ENCODE measurements at regions not wholly inside any gene's neighbourhood (a gene's known extent, or its start where the extent isn't known, plus 50 kb on each side); places are given as distances from the start of the nearest gene placed in this dataset.

DNA sequence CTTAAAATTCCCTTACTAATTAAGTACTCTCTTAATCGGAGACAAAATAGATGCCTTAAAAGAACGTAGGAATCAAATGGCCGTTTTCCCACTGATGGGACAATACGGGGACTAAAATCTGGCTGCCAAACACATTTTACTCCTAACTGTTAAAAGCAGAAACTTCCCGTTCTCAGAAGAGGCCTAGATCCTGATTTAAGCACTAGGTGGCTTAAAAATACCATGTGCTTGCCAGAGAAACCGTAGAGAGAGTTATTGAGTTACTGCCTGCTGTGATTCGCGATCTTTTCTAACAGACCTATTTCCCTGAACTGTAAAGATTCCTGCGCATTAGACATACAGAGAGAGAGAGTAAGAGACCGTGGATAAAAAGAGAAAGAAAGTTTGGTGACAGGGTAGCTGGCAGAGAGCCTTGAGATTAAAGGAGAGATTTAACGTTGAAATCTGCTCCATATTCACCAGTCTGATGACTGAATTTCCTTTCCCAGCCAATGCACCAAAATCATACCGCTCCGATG, 54.4 kb upstream of the STUM start:
- TF ChIP-seq ZSCAN29 (IDR thresholded peaks at IDR 0.05) (no peak), SPI1 (IDR thresholded peaks at IDR 0.05; ENCODE audit: borderline replicate concordance, insufficient read depth, low read depth, low read length) (no peak), EZH2 (IDR thresholded peaks at IDR 0.05; ENCODE audit: borderline replicate concordance, control insufficient read depth, low read depth, low read length) (no peak), SP1 (IDR thresholded peaks at IDR 0.05; ENCODE audit: low read depth, low read length) (no peak), SRF (IDR thresholded peaks at IDR 0.05; ENCODE audit: low read depth in 2 of 2, low read length in 2 of 2) (no peak), RAD21 (IDR thresholded peaks at IDR 0.05; ENCODE audit: insufficient read depth, low read depth, low read length) (no peak), CHD4 (IDR thresholded peaks at IDR 0.05) (no peak), ZNF384 (IDR thresholded peaks at IDR 0.05; ENCODE audit: borderline replicate concordance, low read depth, low read length) (no peak), MXI1 (IDR thresholded peaks at IDR 0.05; ENCODE audit: low read depth, low read length) (no peak), CREB1 (IDR thresholded peaks at IDR 0.05; ENCODE audit: low read depth) (no peak)
- TF ChIP-seq, protein P1, sequence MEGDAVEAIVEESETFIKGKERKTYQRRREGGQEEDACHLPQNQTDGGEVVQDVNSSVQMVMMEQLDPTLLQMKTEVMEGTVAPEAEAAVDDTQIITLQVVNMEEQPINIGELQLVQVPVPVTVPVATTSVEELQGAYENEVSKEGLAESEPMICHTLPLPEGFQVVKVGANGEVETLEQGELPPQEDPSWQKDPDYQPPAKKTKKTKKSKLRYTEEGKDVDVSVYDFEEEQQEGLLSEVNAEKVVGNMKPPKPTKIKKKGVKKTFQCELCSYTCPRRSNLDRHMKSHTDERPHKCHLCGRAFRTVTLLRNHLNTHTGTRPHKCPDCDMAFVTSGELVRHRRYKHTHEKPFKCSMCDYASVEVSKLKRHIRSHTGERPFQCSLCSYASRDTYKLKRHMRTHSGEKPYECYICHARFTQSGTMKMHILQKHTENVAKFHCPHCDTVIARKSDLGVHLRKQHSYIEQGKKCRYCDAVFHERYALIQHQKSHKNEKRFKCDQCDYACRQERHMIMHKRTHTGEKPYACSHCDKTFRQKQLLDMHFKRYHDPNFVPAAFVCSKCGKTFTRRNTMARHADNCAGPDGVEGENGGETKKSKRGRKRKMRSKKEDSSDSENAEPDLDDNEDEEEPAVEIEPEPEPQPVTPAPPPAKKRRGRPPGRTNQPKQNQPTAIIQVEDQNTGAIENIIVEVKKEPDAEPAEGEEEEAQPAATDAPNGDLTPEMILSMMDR (IDR thresholded peaks at IDR 0.05 in 2 of 3, conservative IDR thresholded peaks at IDR 0.05 in 1 of 3; ENCODE audit: control insufficient read depth in 2 of 3, extremely low read depth in 1 of 3, insufficient read depth in 1 of 3, low read depth in 3 of 3, low read length in 3 of 3) = no peak
- TF ChIP-seq, protein P2, sequence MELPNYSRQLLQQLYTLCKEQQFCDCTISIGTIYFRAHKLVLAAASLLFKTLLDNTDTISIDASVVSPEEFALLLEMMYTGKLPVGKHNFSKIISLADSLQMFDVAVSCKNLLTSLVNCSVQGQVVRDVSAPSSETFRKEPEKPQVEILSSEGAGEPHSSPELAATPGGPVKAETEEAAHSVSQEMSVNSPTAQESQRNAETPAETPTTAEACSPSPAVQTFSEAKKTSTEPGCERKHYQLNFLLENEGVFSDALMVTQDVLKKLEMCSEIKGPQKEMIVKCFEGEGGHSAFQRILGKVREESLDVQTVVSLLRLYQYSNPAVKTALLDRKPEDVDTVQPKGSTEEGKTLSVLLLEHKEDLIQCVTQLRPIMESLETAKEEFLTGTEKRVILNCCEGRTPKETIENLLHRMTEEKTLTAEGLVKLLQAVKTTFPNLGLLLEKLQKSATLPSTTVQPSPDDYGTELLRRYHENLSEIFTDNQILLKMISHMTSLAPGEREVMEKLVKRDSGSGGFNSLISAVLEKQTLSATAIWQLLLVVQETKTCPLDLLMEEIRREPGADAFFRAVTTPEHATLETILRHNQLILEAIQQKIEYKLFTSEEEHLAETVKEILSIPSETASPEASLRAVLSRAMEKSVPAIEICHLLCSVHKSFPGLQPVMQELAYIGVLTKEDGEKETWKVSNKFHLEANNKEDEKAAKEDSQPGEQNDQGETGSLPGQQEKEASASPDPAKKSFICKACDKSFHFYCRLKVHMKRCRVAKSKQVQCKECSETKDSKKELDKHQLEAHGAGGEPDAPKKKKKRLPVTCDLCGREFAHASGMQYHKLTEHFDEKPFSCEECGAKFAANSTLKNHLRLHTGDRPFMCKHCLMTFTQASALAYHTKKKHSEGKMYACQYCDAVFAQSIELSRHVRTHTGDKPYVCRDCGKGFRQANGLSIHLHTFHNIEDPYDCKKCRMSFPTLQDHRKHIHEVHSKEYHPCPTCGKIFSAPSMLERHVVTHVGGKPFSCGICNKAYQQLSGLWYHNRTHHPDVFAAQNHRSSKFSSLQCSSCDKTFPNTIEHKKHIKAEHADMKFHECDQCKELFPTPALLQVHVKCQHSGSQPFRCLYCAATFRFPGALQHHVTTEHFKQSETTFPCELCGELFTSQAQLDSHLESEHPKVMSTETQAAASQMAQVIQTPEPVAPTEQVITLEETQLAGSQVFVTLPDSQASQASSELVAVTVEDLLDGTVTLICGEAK (IDR thresholded peaks at IDR 0.05; ENCODE audit: borderline replicate concordance) = no peak

Data from GM12878 (cell line).